ENCODE measurements at regions not wholly inside any gene's neighbourhood (a gene's known extent, or its start where the extent isn't known, plus 50 kb on each side); places are given as distances from the start of the nearest gene placed in this dataset.

DNA sequence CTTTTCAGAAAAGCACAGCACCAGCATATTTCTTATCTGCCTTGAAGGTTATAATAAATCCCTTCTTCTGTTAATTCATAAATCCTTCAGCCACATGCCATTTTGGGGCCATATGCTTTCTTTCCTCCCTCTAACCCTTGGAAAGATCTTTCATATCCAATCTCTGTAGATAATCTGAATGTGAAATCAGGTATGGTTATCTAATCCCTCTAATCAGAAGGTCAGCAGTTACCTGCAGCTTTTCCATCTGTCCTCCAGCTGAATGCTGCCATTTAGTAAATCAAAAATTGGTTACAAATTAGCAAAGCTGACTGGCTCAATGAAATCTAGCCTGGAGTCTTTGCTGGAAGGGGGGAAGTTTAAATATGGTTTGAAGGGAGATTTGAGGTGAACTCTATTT lies 230.5 kb downstream of the PIK3C3 start:
- DNase-seq (ENCODE audit: low read depth) = no peak

DNA sequence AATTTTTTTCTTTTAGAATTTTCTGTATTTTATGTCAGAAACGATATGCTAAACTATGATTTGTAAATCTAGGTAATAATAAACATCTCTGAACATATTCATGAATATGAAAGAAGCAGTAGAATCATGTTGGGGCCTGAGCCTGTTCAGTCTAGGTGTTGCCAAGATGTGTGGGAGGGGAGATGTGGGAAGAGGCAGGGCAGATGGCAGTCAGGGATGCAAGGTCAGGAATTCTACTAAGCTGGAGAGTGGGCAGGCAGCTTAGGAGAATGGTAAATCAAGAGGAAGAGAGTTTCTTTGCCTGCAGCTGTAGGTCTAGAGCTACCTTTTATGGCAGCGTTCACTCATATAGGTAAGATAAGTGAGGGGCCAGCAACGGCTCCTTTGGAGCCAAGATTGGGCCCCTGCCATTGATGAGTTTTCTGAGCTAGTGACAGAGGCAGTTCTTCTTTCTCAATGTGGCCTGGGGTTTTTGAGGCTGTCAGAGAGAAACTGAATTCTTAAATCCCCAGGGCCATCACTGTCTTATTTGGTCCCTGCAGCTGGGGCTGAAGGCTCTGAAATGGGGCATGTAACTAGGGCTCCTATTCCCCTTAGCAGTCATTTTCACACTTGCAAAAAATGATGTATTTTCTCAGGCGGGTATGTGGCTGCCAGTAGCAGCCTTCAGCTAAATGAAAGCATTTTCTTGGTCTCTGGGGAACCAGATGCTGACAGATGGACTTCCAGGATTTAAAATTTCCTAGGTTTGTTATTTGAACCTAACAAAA lies 232.8 kb downstream of the PIK3C3 start:
- no peak for DNase-seq (ENCODE audit: low read depth)

DNA sequence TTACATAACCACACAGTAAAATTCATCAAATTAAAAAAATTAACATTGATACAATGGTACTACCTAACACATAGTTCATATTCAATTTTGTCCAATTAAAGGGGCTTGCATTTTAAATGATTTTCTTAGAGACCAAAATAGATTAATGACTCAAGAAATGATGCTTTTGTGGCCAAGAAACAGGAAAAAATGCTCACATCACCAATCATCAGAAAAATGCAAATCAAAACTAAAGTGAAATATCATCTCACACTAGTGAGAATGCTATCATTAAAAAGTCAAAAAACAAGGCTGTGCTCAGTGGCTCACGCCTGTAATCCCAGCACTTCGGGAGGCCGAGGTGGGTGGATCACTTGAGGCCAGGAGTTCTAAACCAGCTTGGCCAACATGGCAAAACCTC lies 235.6 kb downstream of the PIK3C3 start:
- DNase-seq (ENCODE audit: low read depth) = no peak

DNA sequence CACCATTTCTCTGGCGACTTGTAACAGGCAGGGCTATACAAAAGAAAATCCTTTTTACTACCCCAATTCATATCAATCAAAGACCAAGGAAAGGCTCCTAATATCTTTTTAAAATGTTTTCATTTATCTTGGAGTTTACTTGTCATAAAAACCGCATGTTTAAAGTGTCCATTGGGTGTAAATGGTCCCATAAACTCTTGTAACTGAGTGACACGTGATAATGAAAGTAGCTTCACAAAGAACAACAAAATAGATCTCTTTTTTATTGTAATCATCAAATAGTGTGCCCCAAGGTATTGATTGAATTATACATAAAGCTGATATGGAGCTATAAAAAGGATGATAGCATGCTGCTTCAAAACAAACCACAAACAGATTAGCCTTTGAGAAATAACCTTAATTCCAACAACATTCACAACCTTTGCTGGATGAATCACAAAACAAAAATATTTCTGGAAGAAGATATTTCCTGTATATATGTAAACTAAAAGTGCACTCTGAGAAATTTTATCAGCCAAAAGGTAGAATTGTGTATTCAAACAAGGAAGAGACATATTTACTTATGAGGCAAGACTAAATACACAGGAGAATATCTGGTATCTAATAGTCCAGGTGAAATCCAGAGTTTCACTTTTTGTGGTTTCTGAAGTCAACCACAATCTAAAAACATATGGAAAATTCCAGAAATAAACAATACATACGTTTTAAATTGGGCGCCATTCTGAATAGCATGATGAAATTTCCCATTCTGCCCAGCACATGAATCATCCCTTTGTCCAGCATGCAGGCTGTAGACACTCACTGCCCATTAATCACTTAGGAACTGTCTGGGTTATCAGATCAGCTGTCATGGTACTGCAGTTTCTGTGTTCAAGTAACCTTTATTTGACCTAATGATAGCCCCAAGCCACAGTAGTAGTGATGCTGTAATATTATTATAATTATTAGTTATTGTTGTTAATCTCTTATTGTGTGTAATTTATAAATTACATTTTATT lies 237.5 kb downstream of the PIK3C3 start:
- no peak for DNase-seq (ENCODE audit: low read depth)

DNA sequence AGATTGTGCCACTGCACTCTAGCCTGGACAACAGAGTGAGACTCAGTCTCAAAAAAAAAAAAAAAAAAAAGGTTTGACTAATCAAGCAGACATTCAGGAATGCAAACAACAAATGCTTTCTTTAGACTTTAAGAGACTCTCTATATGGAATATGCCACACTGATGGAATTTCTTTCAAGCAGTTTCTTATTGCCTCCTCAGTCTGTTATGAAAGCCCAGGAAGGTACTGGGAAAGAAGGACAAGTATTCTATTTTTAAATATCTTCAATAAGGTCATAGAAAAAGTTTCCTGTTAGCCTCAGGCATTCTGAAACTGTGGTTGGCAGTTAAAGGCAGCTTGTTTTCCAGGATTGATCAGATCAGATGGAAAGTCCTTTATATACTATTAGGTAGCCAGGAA lies 241.6 kb downstream of the PIK3C3 start:
- no peak for DNase-seq (ENCODE audit: low read depth)

DNA sequence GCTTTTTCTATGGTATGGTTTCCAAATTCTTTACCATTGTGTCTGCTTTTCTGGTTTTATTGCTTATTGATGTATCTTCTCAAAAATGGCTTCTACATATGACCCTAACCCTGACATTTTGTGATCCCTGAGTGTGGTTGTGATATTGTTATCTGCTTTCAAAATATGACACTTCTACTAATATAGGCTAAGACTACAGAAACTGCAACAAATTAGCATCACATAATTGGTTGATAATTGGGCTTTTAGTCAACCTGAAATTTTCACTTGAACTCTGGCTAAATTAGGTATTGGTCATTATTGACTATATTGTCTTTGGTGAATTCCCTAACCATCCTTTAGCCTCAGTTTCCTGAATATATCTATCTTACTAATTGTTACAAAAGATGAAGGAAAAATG lies 246.1 kb downstream of the PIK3C3 start:
- DNase-seq (ENCODE audit: low read depth) = no peak

DNA sequence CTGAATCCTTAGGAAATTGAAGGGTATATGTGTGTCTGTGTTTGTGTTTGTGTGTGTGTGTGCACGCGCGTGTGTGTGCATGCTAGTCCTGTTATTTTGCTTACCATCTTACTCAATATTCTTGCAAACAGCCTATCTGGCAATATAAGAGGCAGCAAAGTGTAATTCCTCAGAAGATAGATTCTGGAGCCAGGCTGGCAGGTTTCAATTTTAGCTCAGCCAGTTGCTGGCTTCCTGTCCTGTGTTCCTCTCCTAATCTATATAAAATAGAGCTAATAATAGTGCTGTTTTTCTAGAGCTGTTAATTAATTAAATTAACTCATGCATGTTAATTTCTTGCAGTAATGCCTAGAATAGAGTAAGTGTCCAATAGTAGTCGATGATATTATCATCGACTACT lies 256.2 kb downstream of the PIK3C3 start:
- DNase-seq (ENCODE audit: low read depth) = no peak

DNA sequence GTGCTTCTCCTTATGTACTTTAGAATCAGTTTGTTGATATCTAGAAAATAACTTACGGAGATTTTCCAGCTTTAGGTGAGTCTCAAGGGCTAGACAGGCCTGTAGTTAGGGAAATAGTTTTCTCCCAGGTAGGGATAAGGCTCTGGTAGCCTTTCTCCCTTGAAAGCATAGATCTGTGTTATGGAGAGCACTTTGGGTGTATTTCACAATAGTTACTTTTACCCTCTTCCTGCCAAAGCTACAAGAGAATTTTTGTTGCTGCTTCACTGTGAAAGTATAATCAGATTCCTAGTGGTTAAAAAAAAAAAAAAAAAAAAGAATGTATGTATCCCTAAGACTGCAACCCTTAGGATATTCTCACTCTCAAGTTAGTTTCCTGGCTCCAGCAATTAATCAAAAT lies 267.5 kb downstream of the PIK3C3 start:
- DNase-seq (ENCODE audit: low read depth) = no peak

DNA sequence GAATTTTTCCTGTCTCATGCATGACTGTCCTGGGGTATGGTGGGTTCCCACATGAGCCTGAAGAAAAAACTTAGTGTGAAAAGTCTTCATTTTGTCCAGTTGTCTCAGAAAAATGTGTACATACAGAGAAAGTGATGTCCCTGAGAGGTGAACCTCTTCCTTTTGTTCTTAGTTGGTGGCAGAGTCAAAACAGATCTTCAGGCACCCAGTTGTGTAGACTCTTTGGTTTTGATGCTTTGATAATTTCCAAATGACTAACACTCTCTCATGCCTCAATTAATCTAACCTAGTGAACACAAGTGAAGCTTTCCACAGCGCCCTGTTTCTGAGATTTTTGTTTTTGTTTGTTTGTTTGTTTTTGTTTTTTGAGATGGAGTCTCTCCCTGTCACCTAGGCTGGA lies 273.5 kb downstream of the PIK3C3 start:
- DNase-seq (ENCODE audit: low read depth) = no peak

DNA sequence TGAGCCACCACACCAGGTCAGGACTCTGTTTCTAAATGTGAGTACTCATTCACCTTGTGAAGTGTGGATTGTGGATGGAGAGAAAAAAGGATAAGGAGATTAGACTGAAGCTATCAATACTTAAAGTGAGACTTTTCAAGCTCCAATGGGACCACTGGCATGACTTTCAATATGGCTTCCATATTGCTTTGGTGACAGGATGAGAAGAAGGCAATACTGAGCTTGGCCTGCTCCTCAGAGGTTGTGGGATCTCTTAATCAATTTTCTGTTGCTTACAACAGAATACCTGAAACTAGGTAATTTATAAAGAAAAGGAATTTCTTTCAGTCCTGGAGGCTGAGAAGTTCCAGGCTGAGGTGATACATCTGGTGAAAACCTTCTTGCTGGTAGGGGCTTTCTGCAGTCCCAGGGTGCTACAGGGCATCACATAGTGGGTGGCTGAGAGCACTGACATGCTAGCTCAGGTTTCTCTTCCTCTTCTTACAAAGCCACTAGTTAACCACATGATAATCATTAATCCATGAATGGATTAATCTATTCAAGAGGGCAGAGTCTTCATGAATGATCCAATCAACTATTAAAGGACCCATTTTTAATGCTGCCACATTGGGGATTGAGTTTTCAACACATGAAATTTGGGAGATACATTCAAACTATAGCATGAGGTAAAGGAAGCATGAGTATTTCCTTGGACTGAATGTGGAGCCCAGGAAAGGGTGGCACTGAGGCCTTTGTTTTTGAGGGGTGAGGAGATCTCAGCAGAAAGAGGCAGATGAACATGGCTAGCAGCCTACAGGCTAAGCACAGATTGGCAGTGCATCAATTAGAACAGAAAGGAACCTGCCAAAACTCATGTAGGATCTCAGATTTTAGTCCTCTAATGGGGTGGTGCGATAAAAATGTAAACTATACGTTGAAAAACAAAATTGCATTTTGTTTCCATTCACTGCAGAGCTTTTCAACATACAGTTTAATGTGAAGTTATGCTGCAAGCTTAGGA lies 274.5 kb downstream of the PIK3C3 start:
- no peak for DNase-seq (ENCODE audit: low read depth)

DNA sequence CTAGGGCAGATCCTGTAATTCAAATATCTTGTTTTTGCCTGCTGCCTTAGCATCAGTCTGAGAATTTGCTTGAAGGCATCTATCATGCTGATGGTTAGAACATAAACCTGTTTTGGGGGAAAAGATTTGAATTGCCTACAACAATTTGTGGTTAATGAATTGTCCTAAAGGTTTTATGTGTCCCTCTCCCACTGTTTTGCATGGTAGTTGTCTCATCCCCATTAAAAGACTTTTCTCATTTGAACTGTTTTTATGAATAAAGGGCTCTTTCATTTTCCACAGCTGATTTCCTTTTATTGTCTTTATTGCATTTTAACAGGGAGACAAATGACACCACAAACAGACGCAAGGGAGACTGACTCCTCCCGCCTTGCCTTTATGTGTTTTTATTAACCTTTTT lies 275.6 kb downstream of the PIK3C3 start:
- DNase-seq (ENCODE audit: low read depth) = no peak

DNA sequence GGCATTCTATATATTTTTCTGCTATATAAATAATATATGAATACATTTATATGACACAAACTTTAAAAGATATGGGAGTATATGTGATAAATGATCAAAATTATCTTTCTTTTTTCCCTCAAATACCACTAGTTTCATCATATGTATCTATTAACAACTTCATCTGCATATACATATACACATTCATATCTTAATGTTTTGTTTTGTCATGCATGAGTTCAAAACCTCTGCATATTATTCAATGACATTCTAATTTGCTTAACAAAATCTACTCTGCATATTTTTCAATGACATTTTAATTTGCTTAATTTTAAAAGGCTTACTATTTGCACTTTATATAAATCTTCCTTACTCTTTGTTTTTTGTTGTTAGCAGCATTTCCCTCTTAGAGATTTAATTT lies 276.2 kb downstream of the PIK3C3 start:
- DNase-seq (ENCODE audit: low read depth) = no peak

DNA sequence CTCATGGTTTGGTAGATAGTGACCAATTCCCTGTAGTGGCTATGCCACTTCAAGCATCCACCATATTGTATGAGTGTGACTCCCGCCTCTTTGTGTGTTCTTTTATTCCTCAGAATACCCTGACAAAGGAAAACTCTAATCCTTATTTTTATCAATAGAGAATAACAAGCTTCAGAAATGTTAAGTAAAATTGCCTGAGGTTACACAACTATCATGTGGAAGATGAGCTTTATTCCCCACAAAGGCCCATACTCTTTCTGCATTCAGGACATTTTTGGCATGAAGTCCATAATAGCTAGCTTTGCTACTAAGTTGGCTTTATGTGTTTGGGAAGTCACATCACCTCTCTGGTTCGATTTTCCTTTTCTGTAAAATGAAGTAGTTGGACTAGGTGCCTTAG lies 276.8 kb downstream of the PIK3C3 start:
- no peak for DNase-seq (ENCODE audit: low read depth)

DNA sequence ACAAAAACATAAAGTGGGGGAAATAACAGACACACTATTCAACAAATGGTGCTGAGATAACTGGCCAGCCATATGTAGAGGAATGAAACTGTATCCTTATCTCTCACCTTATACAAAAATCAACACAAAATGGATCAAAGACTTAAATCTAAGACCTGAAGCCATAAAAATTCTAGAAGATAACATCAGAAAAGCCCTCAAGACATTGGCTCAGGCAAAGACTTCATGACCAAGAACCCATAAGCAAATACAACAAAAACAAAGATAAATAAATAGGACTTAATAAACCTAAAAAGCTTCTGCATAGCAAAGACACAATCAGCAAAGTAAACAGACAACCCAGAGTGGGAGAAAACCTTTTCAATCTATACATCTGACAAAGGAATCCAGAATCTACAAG lies 278.9 kb downstream of the PIK3C3 start:
- DNase-seq (ENCODE audit: low read depth) = no peak

DNA sequence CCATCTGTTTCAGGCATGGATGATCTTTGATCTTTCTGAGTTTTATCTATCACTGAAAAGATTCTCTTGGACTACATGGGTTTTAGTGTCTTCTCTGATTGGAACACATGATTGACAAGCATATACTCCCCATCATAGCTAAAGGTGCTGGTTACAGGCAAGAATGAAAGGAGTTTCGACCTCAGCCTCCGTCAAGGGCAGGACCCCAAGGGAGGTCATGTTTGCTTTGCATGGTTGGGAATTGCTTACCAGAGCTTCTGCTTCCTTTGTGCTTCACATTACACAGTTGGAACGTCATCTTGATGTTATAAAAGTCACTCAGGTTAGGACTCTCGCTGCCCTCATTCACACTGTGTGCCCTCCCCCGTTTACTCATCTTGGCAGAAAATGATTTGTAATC lies 287.7 kb downstream of the PIK3C3 start:
- no peak for DNase-seq (ENCODE audit: low read depth)

DNA sequence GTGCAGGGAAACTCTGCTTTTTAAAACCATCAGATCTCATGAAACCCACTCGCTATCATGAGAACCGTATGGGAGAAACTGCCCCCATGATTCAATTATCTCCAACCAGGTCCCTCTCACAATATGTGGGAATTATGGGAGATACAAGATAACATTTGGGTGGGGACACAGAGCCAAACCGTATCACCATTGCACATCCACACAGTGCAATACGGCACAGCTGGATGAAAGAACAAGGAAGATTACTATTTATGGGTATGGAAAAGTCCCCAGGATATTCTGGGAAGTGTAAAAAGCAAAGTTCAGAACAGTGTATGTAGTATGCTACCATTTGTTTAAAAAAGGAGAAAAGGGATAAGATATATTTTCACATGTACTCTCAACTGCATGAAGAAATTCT lies 290.1 kb downstream of the PIK3C3 start:
- DNase-seq (ENCODE audit: low read depth) = no peak

DNA sequence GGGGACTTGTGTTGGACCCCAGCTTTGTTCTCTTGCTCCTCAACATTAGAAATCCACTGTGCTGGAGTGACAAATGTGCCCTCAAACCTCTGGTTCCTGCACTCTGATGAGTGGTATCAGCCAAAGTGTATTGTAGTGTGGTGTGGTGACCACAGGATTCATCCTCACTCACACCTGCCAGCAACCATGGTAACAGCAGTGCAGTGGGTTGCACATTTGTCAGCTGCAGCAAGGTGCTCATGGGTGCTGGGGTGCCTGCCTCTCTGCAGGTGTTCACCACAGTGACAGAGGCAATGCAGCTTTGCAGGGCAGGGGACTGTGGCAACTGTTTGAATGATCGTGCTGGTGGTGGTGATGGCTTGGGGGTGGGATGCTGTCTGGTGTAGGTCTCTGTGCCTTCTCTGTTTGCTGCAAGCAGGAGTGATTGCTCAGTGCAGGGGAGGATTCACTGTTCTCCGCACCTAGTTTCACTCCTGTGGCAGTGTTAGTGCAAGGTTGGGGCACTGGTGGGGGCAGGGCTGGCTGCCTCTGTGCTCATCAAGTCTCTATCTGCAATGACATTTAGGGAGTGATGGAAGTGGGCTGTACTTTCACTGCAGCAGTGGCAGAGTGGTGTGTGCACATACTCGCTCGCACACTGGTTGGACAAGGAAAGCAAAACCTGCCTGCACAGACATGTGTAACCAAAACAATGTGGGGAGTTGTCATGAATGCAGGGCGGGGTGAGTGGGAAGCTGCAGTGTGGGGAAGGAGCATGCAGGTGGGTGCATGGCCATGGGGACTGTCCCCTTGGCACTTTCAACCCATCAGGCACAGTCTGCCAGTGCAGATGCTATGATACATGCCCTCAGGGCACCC lies 301.1 kb downstream of the PIK3C3 start:
- DNase-seq (ENCODE audit: low read depth) = no peak

DNA sequence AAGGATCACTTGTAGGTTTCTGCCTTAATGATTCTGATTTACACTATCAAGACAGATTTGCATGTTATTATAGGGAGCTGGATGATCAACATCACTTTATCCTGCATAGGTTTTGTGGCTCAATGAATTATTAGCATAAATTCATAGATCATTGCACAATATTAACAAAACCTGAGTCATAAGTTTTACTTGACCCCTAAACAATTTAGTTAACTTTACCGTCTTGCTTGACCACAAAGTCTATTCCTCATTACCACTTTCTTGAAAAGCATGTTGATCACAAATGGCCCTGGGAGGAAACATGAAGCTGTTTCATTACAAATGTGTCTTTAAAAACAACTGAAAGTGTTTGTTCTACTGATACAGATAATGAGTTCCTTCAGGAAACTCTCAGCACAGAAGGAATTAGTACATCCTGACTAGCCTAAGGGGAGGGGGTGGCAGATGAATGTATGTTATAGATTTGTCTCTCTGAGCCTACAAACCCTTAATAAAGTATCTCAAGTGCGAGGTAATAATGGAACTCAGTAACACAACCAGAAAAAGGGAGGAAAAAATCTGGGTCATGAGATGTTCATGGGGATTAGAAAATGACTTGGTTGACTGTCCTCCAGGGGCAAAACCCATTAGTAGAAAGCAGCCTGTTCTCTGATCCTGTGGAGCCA lies 303.4 kb downstream of the PIK3C3 start:
- DNase-seq (ENCODE audit: low read depth) = no peak

DNA sequence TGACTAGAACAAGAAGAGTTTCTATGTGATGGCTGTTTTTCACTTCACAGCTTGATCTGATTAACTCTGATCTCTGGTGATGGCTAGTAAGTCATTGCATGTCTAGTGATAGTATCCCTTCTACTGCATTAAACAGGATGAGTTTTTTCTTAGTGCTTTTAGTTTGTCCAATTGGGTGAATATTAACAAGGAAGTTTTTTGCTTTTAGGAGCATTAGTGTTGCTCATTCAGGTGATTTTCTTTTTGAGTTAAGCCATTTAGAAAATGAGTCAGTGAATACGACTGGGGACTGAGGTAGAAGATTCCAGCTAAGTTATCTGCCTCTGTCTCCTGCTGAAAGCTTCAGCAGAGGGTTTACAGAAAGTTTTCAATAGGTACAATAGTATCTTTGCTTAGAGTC lies 306.7 kb downstream of the PIK3C3 start:
- no peak for DNase-seq (ENCODE audit: low read depth)

DNA sequence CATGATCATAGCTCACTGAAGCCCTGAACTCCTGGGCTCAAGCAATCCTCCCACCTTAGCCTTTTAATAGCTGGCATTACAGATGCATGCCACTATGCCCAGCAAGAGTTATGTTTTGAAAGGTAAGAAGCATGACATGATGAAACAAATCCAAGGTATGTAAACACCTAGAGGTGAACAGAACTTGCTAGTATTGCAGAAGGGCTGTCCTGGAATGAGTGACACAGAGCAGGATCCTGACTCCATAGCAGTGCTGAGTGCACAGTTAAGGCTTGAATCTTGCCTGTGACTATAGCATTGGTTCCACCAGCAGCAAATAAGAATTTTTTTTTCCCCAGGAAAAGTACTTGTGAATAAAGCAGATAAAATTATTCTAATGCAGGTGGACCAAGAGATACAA lies 309.5 kb downstream of the PIK3C3 start:
- no peak for DNase-seq (ENCODE audit: low read depth)
